ENCODE measurements at regions not wholly inside any gene's neighbourhood (a gene's known extent, or its start where the extent isn't known, plus 50 kb on each side); places are given as distances from the start of the nearest gene placed in this dataset.

- 92% methylated on average over 1 of the region's 1 CpG for WGBS
- H3K36me3 ChIP-seq = no peaks in the 10 kb centered on the region
- intact Hi-C loops (cut with DNase I) = no loop called here
- H3K4me1 ChIP-seq = no peaks in the 10 kb centered on the region
- no peaks in the 10 kb centered on the region for H3K27me3 ChIP-seq
- H3K4me3 ChIP-seq = no peak overlapping the region
- no peaks in the 10 kb centered on the region for H3K9me3 ChIP-seq
- no peak for DNase-seq (ENCODE audit: extremely low spot score)
- TF ChIP-seq CTCF (IDR thresholded peaks at IDR 0.05) = no peak
- no peak for TF ChIP-seq EP300 (IDR thresholded peaks at IDR 0.05)
- no peak for TF ChIP-seq POLR2A (IDR thresholded peaks at IDR 0.05; ENCODE audit: low read depth)
- no peak for TF ChIP-seq POLR2AphosphoS5 (IDR thresholded peaks at IDR 0.05)
- no peak overlapping the region for H3K27ac ChIP-seq (replicated peaks in 1 of 4)
Measured at GRCh38 chr1:83632906-83633305, 366.0 kb downstream of the TTLL7 start.

GRCh38 chr1:83631851-83632250 is 367.1 kb downstream of the TTLL7 start:
- WGBS = 97% methylated on average over 6 of the region's 6 CpGs
- H3K4me3 ChIP-seq = no peak overlapping the region
- H3K27ac ChIP-seq (replicated peaks in 1 of 4) = no peak overlapping the region
- no peaks in the 10 kb centered on the region for H3K4me1 ChIP-seq
- no peaks in the 10 kb centered on the region for H3K36me3 ChIP-seq
- no peak for TF ChIP-seq EP300 (IDR thresholded peaks at IDR 0.05)
- TF ChIP-seq POLR2A (IDR thresholded peaks at IDR 0.05; ENCODE audit: low read depth) = no peak
- no peak for TF ChIP-seq CTCF (IDR thresholded peaks at IDR 0.05)
- TF ChIP-seq POLR2AphosphoS5 (IDR thresholded peaks at IDR 0.05) = no peak
- H3K9me3 ChIP-seq = no peaks in the 10 kb centered on the region
- H3K27me3 ChIP-seq = no peaks in the 10 kb centered on the region
- DNase-seq (ENCODE audit: extremely low spot score) = no peak
- intact Hi-C loops (cut with DNase I) = no loop called here

- TF ChIP-seq EP300 (IDR thresholded peaks at IDR 0.05) = no peak
- no peak for TF ChIP-seq POLR2A (IDR thresholded peaks at IDR 0.05; ENCODE audit: low read depth)
- no peak for TF ChIP-seq CTCF (IDR thresholded peaks at IDR 0.05)
- no peak for TF ChIP-seq POLR2AphosphoS5 (IDR thresholded peaks at IDR 0.05)
- 87% methylated on average over 1 of the region's 1 CpG for WGBS
- no peak for DNase-seq (ENCODE audit: extremely low spot score)
- Histone ChIP-seq H3K27ac (replicated peaks in 1 of 4) (no peak overlapping the region), H3K4me1 (no peaks in the 10 kb centered on the region), H3K4me3 (no peak overlapping the region), H3K36me3 (no peaks in the 10 kb centered on the region), H3K27me3 (no peaks in the 10 kb centered on the region), H3K9me3 (no peaks in the 10 kb centered on the region)
- intact Hi-C loops (cut with DNase I) = no loop called here
Measured at GRCh38 chr1:83627045-83627444, 371.9 kb downstream of the TTLL7 start.

- H3K36me3 ChIP-seq = no peaks in the 10 kb centered on the region
- H3K27ac ChIP-seq (replicated peaks in 1 of 4) = no peak overlapping the region
- H3K27me3 ChIP-seq = no peaks in the 10 kb centered on the region
- no peaks in the 10 kb centered on the region for H3K9me3 ChIP-seq
- intact Hi-C loops (cut with DNase I) = no loop called here
- H3K4me3 ChIP-seq = no peak overlapping the region
- no peaks in the 10 kb centered on the region for H3K4me1 ChIP-seq
- no peak for TF ChIP-seq POLR2AphosphoS5 (IDR thresholded peaks at IDR 0.05)
- TF ChIP-seq POLR2A (IDR thresholded peaks at IDR 0.05; ENCODE audit: low read depth) = no peak
- no peak for TF ChIP-seq CTCF (IDR thresholded peaks at IDR 0.05)
- no peak for TF ChIP-seq EP300 (IDR thresholded peaks at IDR 0.05)
- WGBS = 69% methylated on average over 1 of the region's 1 CpG
- DNase-seq (ENCODE audit: extremely low spot score) = no peak
Measured at GRCh38 chr1:83626603-83627002, 372.3 kb downstream of the TTLL7 start.

- no peaks in the 10 kb centered on the region for H3K9me3 ChIP-seq
- H3K36me3 ChIP-seq = no peaks in the 10 kb centered on the region
- WGBS = 91% methylated on average over 3 of the region's 3 CpGs
- intact Hi-C loops (cut with DNase I) = no loop called here
- H3K4me3 ChIP-seq = no peak overlapping the region
- no peak for TF ChIP-seq POLR2A (IDR thresholded peaks at IDR 0.05; ENCODE audit: low read depth)
- H3K27ac ChIP-seq (replicated peaks in 1 of 4) = no peak overlapping the region
- no peaks in the 10 kb centered on the region for H3K4me1 ChIP-seq
- no peak for DNase-seq (ENCODE audit: extremely low spot score)
- H3K27me3 ChIP-seq = no peaks in the 10 kb centered on the region
Measured at GRCh38 chr1:83625646-83626045, 373.3 kb downstream of the TTLL7 start.
